Right lobe of liver (tissue), 6 donors: ENCODE measurements at regions not wholly inside any gene's neighbourhood (a gene's known extent, or its start where the extent isn't known, plus 50 kb on each side); places are given as distances from the start of the nearest gene placed in this dataset.
"Not testable (repeated sequence)": the region's sequence is repeated elsewhere in the genome, so short reads cannot be mapped to it uniquely, and the experiment has no call there.

Experiments used
- ATAC-seq, 4 donors: fragments of 200-7000 bp; cut with Tn5 transposase; one replicate each; pipeline ENCODE4 v1.9.1; 2020; ENCODE audit warnings: mild to moderate bottlenecking in 4 of 4, moderate library complexity in 4 of 4
- DNase-seq, 3 donors: peaks; one replicate each; pipeline ENCODE4 v3.0.0-alpha.2; 2020
- H3K27ac ChIP-seq, 3 donors: fragments of 200-600 bp; one replicate each; pipeline ENCODE4 v1.8.0; 2022
- H3K27me3 ChIP-seq, 2 donors: fragments of 200-600 bp; one replicate each; pipeline ENCODE4 v1.8.0; 2022
- H3K36me3 ChIP-seq, 4 donors: fragments of 200-600 bp; sonication (generic) in 1 of 4; one replicate each; pipeline versions ENCODE4 v1.5.1 to v1.8.0; 2017 to 2022; ENCODE audit warnings: control low read depth in 1 of 4
- H3K4me1 ChIP-seq, 4 donors: fragments of 200-600 bp; sonication (generic) in 1 of 4; one replicate each; pipeline versions ENCODE4 v1.5.1 to v1.8.0; 2017 to 2022; ENCODE audit warnings: control low read depth in 1 of 4
- H3K4me3 ChIP-seq, 3 donors: fragments of 200-600 bp; one replicate each; pipeline ENCODE4 v1.8.0; 2022
- H3K9me3 ChIP-seq, 4 donors: fragments of 200-600 bp; sonication (generic) in 1 of 4; one replicate each; pipeline versions ENCODE4 v1.5.1 to v1.8.0; 2017 to 2022; ENCODE audit warnings: control low read depth in 1 of 4
- POLR2A ChIP-seq: fragments of 450-650 bp; IDR thresholded peaks from one replicate; pipeline ENCODE4 v1.6.1; 2017; ENCODE audit warnings: antibody characterized with exemption, mild to moderate bottlenecking
- WGBS: methylation state at CpG from one replicate; pipeline ENCODE4 v1.1.6; 2018; ENCODE audit warnings: low coverage, low lambda C conversion rate; ENCODE audit not compliant: insufficient coverage; ENCODE audit errors: missing lambda C conversion rate; 5-methylcytosine and 5-hydroxymethylcytosine counted together
- intact Hi-C, 2 donors: fragments of 100-400 bp; cut with DNase I; formaldehyde crosslinking; loops; one replicate each; pipeline versions ENCODE4 v1.11.2 to v1.14.1; 2022
- TF ChIP-seq, protein P1 (sequence below), 4 donors: fragments of 200-600 bp in 3 of 4; fragments of 450-650 bp in 1 of 4; IDR thresholded peaks; one replicate each; pipeline versions ENCODE4 v1.5.1 to v1.8.0; 2016 to 2022; ENCODE audit warnings: antibody characterized with exemption in 4 of 4, mild to moderate bottlenecking in 2 of 4
- donor health status: DM: no; HTN: yes; CAD: no.
- donor health status: DM: no; HTN: no; CAD: no.
- donor health status: DM: no; HTN: no; CAD: no.
- donor health status: DM: no; HTN: yes; CAD: no.
- donor health status: DM: no; HTN: yes; CAD: no.

DNA sequence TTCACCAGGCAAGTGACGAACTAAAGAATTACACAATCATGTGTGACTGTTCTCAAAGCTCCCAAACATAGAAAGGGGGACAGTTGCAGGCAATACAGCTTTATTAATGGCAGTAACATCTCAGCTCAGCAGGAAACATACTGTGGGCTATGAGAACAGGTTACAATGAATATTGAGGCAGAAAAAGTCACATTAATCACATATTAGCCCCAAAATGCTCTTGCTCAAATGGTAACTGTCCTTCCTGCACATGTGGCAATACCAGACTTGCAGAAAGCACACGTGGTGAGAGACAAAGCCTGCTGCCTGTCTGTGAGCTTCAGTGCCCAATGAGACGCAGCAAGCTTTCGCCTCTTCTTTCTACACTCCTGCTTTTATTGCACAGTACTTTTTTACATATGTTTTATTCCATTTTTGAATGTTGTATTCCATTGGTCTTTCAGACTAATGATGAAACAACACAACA, 104.9 kb upstream of the ACBD5 start:
- no peak for DNase-seq
- Histone ChIP-seq H3K27me3 (no peaks in the 10 kb centered on the region), H3K4me3 (no peak overlapping the region), H3K4me1 (no peaks in the 10 kb centered on the region), H3K9me3 (peaks cover 0 to 2% (median 0%) of the 10 kb centered on the region in 4 donors), H3K27ac (no peak overlapping the region), H3K36me3 (no peaks in the 10 kb centered on the region)
- intact Hi-C loops, result no loop called here
- no peak for ATAC-seq
- TF ChIP-seq, protein P1, sequence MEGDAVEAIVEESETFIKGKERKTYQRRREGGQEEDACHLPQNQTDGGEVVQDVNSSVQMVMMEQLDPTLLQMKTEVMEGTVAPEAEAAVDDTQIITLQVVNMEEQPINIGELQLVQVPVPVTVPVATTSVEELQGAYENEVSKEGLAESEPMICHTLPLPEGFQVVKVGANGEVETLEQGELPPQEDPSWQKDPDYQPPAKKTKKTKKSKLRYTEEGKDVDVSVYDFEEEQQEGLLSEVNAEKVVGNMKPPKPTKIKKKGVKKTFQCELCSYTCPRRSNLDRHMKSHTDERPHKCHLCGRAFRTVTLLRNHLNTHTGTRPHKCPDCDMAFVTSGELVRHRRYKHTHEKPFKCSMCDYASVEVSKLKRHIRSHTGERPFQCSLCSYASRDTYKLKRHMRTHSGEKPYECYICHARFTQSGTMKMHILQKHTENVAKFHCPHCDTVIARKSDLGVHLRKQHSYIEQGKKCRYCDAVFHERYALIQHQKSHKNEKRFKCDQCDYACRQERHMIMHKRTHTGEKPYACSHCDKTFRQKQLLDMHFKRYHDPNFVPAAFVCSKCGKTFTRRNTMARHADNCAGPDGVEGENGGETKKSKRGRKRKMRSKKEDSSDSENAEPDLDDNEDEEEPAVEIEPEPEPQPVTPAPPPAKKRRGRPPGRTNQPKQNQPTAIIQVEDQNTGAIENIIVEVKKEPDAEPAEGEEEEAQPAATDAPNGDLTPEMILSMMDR (IDR thresholded peaks at IDR 0.05), result no peak
- TF ChIP-seq POLR2A, result no peak
- WGBS, result 6% methylated on average over 2 of the region's 4 CpGs

DNA sequence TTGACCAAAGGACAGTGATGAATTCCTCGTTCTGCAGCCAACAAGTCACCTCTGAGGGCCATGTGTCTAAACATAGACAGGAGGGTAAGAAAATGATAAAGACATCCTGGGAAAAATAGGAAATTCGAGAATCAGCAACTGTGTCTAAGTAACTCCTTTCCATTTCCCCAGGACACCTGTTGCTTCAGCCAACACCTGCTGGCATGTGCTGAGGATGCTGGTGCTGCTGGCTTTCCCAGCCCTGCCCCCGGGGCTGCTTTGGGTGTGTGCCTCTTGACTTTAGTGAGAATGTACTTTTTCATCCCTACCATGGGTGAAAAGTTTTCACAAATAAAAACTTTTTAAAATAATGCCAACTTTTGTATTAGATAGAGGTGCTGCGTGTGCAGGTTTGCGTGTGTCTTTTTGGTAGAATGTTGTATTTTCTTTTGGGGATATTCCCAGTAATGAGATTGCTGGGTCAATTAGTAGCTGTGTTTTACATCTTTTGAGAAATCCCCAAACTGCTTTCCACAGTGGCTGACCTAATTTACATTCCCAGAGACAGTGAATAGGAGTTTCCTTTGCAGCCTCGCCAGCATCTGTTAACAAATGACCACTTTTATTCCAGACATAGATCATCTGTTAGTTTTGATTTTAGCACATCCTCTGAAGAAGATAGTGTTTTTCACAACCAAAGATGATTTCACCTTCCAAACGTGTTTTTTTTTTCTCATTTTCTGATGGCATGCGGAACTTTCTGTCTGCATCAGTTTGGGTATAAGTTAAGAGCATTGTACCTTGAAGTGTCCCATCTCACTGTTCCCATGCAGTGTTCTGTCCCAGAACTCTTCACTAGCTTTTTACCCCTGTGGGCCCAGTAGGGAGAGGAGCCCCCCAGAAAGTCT, 104.2 kb upstream of the ACBD5 start:
- ATAC-seq, result no peak

DNA sequence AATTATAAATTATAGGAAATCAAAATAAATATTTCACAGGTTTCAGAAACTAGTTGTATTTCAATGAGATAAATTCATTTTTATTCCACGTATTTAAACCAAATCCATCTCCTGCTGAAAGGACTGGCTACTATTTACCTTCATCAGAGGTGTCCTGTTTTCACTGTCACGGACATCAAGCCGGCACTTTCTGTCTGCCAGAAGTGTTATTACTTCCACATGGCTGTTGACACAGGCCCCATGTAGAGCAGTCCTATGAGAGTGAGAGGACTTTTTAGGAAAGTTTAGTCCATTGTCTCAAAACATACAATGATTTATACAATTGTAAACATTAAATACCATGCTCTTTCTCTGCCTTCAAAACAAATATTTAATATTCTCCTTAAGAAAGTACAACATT, 100.4 kb upstream of the ACBD5 start:
- TF ChIP-seq, protein P1 (IDR thresholded peaks at IDR 0.05), result no peak
- TF ChIP-seq POLR2A, result no peak
- ATAC-seq, result peak in 1 of 4 donors; percentile 29

More for the DNA sequence above, 104.2 kb upstream of the ACBD5 start:
- no peak for DNase-seq
- no peak overlapping the region for H3K4me3 ChIP-seq
- H3K27ac ChIP-seq, result no peak overlapping the region
- no peaks in the 10 kb centered on the region for H3K4me1 ChIP-seq
- WGBS, result 58% methylated on average over 8 of the region's 8 CpGs
- peaks cover 0 to 2% (median 0%) of the 10 kb centered on the region in 4 donors for H3K9me3 ChIP-seq
- no peaks in the 10 kb centered on the region for H3K27me3 ChIP-seq
- TF ChIP-seq, protein P1 (IDR thresholded peaks at IDR 0.05), result no peak
- no peak for TF ChIP-seq POLR2A
- intact Hi-C loops, result no loop called here
- no peaks in the 10 kb centered on the region for H3K36me3 ChIP-seq

DNA sequence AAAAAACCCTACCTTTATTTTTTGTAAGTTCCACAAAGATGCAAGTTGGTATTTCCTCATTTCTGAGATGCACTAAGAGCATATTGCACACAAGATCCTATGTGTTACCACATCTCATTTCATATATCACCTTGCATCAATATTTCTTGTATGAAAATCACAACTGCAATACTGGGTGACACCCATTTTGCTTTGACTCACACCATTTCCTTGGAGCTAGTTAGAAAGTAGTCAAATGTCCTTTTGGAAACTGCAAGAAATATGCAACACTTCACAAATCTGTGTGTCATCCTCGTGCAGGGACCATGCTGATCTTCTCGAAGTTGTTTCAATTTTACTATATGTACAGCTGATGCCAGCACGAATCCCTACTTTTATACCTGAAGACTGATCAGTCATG, 94.6 kb upstream of the ACBD5 start:
- H3K27me3 ChIP-seq, ATAC-seq, H3K36me3 ChIP-seq, DNase-seq, H3K4me1 ChIP-seq, H3K9me3 ChIP-seq, H3K4me3 ChIP-seq, intact Hi-C loops, H3K27ac ChIP-seq: not testable (repeated sequence)
- WGBS, result 32% methylated on average over 3 of the region's 3 CpGs

More for the DNA sequence above, 100.4 kb upstream of the ACBD5 start:
- H3K27me3 ChIP-seq, result no peaks in the 10 kb centered on the region
- peaks cover 0 to 2% (median 0%) of the 10 kb centered on the region in 4 donors for H3K9me3 ChIP-seq
- intact Hi-C loops, result no loop called here
- no peak overlapping the region for H3K4me3 ChIP-seq
- WGBS, result 35% methylated on average over 3 of the region's 3 CpGs
- H3K4me1 ChIP-seq, result no peaks in the 10 kb centered on the region
- H3K36me3 ChIP-seq, result no peaks in the 10 kb centered on the region
- H3K27ac ChIP-seq, result no peak overlapping the region
- DNase-seq, result no peak

DNA sequence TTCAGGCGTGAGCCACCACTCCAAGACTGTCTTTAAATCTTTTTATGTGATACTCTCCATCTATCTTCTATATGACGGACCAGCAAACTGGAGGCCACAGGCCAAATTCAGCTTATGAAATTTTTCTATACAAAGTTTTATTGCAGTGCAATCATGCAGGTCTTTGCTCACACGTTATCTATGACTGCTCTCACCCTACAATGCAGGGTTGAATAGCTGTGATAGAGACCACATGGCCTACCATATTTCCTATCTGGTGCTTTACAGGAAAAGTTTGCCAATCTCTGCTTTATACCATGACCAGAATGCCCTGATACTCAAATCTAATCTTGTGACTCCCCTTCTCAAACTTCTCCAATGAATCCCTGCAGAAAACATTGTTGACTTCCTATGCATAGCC, 89.5 kb upstream of the ACBD5 start:
- Histone ChIP-seq H3K27me3 (no peaks in the 10 kb centered on the region), H3K4me1 (no peaks in the 10 kb centered on the region), H3K9me3 (no peaks in the 10 kb centered on the region), H3K36me3 (no peaks in the 10 kb centered on the region), H3K4me3 (no peak overlapping the region), H3K27ac (no peak overlapping the region)
- TF ChIP-seq, protein P1 (IDR thresholded peaks at IDR 0.05), result no peak
- no peak for TF ChIP-seq POLR2A
- ATAC-seq, result no peak
- no peak for DNase-seq
- WGBS, result 81% methylated on average over 3 of the region's 3 CpGs
- intact Hi-C loops, result no loop called here
